ENCODE measurements at regions not wholly inside any gene's neighbourhood (a gene's known extent, or its start where the extent isn't known, plus 50 kb on each side); places are given as distances from the start of the nearest gene placed in this dataset.

GRCh38 chr11:134987223-134987768 lies 575.3 kb upstream of the B3GAT1 start:
- WGBS, 2 experiments (ENCODE audit: extremely low coverage in 1 of 2, insufficient coverage in 1 of 2, insufficient read length in 1 of 2, insufficient replicate concordance in 2 of 2, low coverage in 1 of 2, low lambda C conversion rate in 2 of 2, missing lambda C conversion rate in 1 of 2): 83% methylated on average over 5 of the region's 7 CpGs; no CpG with 5 or more reads in 1 of the 2 experiments

More at GRCh38 chr11:134987223-134987768, 575.3 kb upstream of the B3GAT1 start:
- H2AK5ac ChIP-seq (ENCODE audit: low read depth, low read length): peak overlapping the region; percentile 99; the same call in 1 of the 2 replicates
- H3K23me2 ChIP-seq (ENCODE audit: low read depth, low read length): no peaks in the 10 kb centered on the region; the same call in 1 of the 2 replicates
- no peak overlapping the region for H3K14ac ChIP-seq (ENCODE audit: insufficient read length)
- no peak overlapping the region for H2AFZ ChIP-seq (ENCODE audit: low read length)
- H3K27me3 ChIP-seq (replicated peaks in 1 of 4; ENCODE audit: control insufficient read depth in 3 of 4, extremely low read depth in 1 of 4, insufficient read depth in 3 of 4, low read length in 3 of 4): no peaks in the 10 kb centered on the region
- no peak overlapping the region for H3K4ac ChIP-seq (replicated peaks; ENCODE audit: insufficient read length, low read depth, low read length)
- no peak overlapping the region for H3K23ac ChIP-seq (ENCODE audit: insufficient read length)
- FAIRE-seq (no peak), DNase-seq (ENCODE audit: low read depth in 1 of 2, low spot score in 2 of 2) (no peak)
- H2BK15ac ChIP-seq (ENCODE audit: low read length): no peak overlapping the region; the same call in 1 of the 2 replicates
- no peaks in the 10 kb centered on the region for H3K9me3 ChIP-seq (ENCODE audit: insufficient read depth in 2 of 2, low read depth in 1 of 2, low read length in 1 of 2)
- H3K79me1 ChIP-seq (ENCODE audit: low read depth, low read length): no peaks in the 10 kb centered on the region
- H4K5ac ChIP-seq (ENCODE audit: insufficient read length, low read depth, low read length): no peak overlapping the region
- ChIA-PET POLR2A (ENCODE audit: partially characterized antibody) (no interaction called here), CTCF (ENCODE audit: partially characterized antibody) (interaction anchor here (0.8 to 2.3 kb wide), 3 partner anchors 8 to 33 kb away, joined by 3 to 8 read pairs (median 3); no protein-coding TSS in a partner anchor)
- peak overlapping the region; percentile 100 for H2BK12ac ChIP-seq (ENCODE audit: low read depth, low read length)
- H2BK20ac ChIP-seq (ENCODE audit: low read length): peak overlapping the region; percentile 94
- H4K8ac ChIP-seq (ENCODE audit: extremely low read depth, insufficient read depth, low read length): no peak overlapping the region
- no peak overlapping the region for H3K56ac ChIP-seq (replicated peaks; ENCODE audit: insufficient read length, low read depth, low read length)
- H3K36me3 ChIP-seq (ENCODE audit: control insufficient read depth in 2 of 4, insufficient read depth in 4 of 4, low read length in 3 of 4): no peaks in the 10 kb centered on the region
- H3K9ac ChIP-seq (replicated peaks in 1 of 4; ENCODE audit: extremely low read depth in 1 of 4, low read depth in 3 of 4, low read length in 3 of 4): no peak overlapping the region
- H2BK5ac ChIP-seq (ENCODE audit: low read depth, low read length): peak overlapping the region; percentile 98; the same call in 1 of the 2 replicates
- H4K91ac ChIP-seq (replicated peaks; ENCODE audit: insufficient read length, low read length): no peak overlapping the region
- H4K20me1 ChIP-seq (replicated peaks in 1 of 2; ENCODE audit: control insufficient read depth in 1 of 2, insufficient read depth in 2 of 2, low read length in 2 of 2): no peaks in the 10 kb centered on the region
- H3K27ac ChIP-seq (ENCODE audit: low read depth, low read length): no peak overlapping the region
- H3K18ac ChIP-seq (ENCODE audit: extremely low read depth, low read length): 0 out of 2 replicates have a peak overlapping the region, but pooled peaks have one; percentile 68
- no peak overlapping the region for H3K4me2 ChIP-seq (ENCODE audit: insufficient read depth in 1 of 2, low read depth in 2 of 2, low read length in 2 of 2)
- peaks cover 4 to 14% (median 12%) of the 10 kb centered on the region in 4 experiments; a peak in 6 of 7 replicates for H3K4me1 ChIP-seq (replicated peaks in 1 of 4; ENCODE audit: control insufficient read depth in 3 of 4, insufficient read depth in 4 of 4, low read length in 3 of 4)
- H3K79me2 ChIP-seq (ENCODE audit: control insufficient read depth in 1 of 2, insufficient read depth in 2 of 2, low read length in 2 of 2): no peaks in the 10 kb centered on the region
- no peak overlapping the region for H2BK120ac ChIP-seq (replicated peaks; ENCODE audit: low read depth, low read length)
- H3K4me3 ChIP-seq (ENCODE audit: extremely low read depth in 1 of 4, insufficient read depth in 2 of 4, low read depth in 3 of 4, low read length in 4 of 4): no peak overlapping the region
